DND-41 (cell line): ENCODE measurements at regions not wholly inside any gene's neighbourhood (a gene's known extent, or its start where the extent isn't known, plus 50 kb on each side); places are given as distances from the start of the nearest gene placed in this dataset.

Experiments
- CTCF ChIP-seq: IDR thresholded peaks from 2 replicates; pipeline ENCODE4 v1.5.1; 2012; ENCODE audit warnings: borderline replicate concordance, low read length, moderate library complexity, mild to moderate bottlenecking; ENCODE audit not compliant: poor library complexity, severe bottlenecking; ENCODE audit errors: extremely low read depth
- EZH2 ChIP-seq: IDR thresholded peaks from 3 replicates; pipeline ENCODE4 v1.6.1; 2012; ENCODE audit warnings: borderline replicate concordance, low read depth, mild to moderate bottlenecking, moderate library complexity, low read length, inconsistent platforms; ENCODE audit not compliant: severe bottlenecking

GRCh38 chr20:63080411-63080810 is 73.6 kb upstream of the BHLHE23 start:
- TF ChIP-seq CTCF (no peak), EZH2 (no peak)
